ENCODE measurements at regions not wholly inside any gene's neighbourhood (a gene's known extent, or its start where the extent isn't known, plus 50 kb on each side); places are given as distances from the start of the nearest gene placed in this dataset.

- TF ChIP-seq, protein P1, sequence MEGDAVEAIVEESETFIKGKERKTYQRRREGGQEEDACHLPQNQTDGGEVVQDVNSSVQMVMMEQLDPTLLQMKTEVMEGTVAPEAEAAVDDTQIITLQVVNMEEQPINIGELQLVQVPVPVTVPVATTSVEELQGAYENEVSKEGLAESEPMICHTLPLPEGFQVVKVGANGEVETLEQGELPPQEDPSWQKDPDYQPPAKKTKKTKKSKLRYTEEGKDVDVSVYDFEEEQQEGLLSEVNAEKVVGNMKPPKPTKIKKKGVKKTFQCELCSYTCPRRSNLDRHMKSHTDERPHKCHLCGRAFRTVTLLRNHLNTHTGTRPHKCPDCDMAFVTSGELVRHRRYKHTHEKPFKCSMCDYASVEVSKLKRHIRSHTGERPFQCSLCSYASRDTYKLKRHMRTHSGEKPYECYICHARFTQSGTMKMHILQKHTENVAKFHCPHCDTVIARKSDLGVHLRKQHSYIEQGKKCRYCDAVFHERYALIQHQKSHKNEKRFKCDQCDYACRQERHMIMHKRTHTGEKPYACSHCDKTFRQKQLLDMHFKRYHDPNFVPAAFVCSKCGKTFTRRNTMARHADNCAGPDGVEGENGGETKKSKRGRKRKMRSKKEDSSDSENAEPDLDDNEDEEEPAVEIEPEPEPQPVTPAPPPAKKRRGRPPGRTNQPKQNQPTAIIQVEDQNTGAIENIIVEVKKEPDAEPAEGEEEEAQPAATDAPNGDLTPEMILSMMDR (IDR thresholded peaks at IDR 0.05) = no peak
- no peak overlapping the region for H3K9ac ChIP-seq
- no peaks in the 10 kb centered on the region for H3K79me2 ChIP-seq
- H3K36me3 ChIP-seq (ENCODE audit: control insufficient read depth, insufficient read depth, low read length) = no peaks in the 10 kb centered on the region
- no peak overlapping the region for H3K4me2 ChIP-seq (ENCODE audit: low read length)
- no peaks in the 10 kb centered on the region for H3K4me1 ChIP-seq
- no peaks in the 10 kb centered on the region for H3K27me3 ChIP-seq (ENCODE audit: control insufficient read depth, insufficient read depth, low read length)
- H3K27ac ChIP-seq = no peak overlapping the region
- no peaks in the 10 kb centered on the region for H3K9me3 ChIP-seq (ENCODE audit: control insufficient read depth, low read length)
- no peak overlapping the region for H2AFZ ChIP-seq
- no peak overlapping the region for H3K4me3 ChIP-seq (ENCODE audit: low read depth, low read length)
Measured at GRCh38 chr21:41624674-41625310, 116.8 kb upstream of the TMPRSS2 start.

GRCh38 chr21:41623945-41624344, 116.0 kb upstream of the TMPRSS2 start:
- H3K9ac ChIP-seq = no peak overlapping the region
- no peaks in the 10 kb centered on the region for H3K27me3 ChIP-seq (ENCODE audit: control insufficient read depth, insufficient read depth, low read length)
- no peak overlapping the region for H3K27ac ChIP-seq
- no peaks in the 10 kb centered on the region for H3K79me2 ChIP-seq
- no peaks in the 10 kb centered on the region for H3K36me3 ChIP-seq (ENCODE audit: control insufficient read depth, insufficient read depth, low read length)
- no peaks in the 10 kb centered on the region for H3K4me1 ChIP-seq
- H2AFZ ChIP-seq = no peak overlapping the region
- TF ChIP-seq, protein P1 (IDR thresholded peaks at IDR 0.05) = no peak
- no peaks in the 10 kb centered on the region for H3K9me3 ChIP-seq (ENCODE audit: control insufficient read depth, low read length)
- no peak overlapping the region for H3K4me3 ChIP-seq (ENCODE audit: low read depth, low read length)
- no peak overlapping the region for H3K4me2 ChIP-seq (ENCODE audit: low read length)

GRCh38 chr21:41622831-41623548, 115.0 kb upstream of the TMPRSS2 start:
- Histone ChIP-seq H3K9me3 (ENCODE audit: control insufficient read depth, low read length) (no peaks in the 10 kb centered on the region), H3K4me1 (no peaks in the 10 kb centered on the region), H3K79me2 (no peaks in the 10 kb centered on the region), H3K4me3 (ENCODE audit: low read depth, low read length) (no peak overlapping the region), H3K27me3 (ENCODE audit: control insufficient read depth, insufficient read depth, low read length) (no peaks in the 10 kb centered on the region), H3K4me2 (ENCODE audit: low read length) (no peak overlapping the region), H3K36me3 (ENCODE audit: control insufficient read depth, insufficient read depth, low read length) (no peaks in the 10 kb centered on the region), H2AFZ (no peak overlapping the region), H3K27ac (no peak overlapping the region), H3K9ac (no peak overlapping the region)
- TF ChIP-seq, protein P1 (IDR thresholded peaks at IDR 0.05) = no peak

- H3K9me3 ChIP-seq (ENCODE audit: control insufficient read depth, low read length) = no peaks in the 10 kb centered on the region
- no peak overlapping the region for H3K4me3 ChIP-seq (ENCODE audit: low read depth, low read length)
- H3K79me2 ChIP-seq = no peaks in the 10 kb centered on the region
- TF ChIP-seq, protein P1 (IDR thresholded peaks at IDR 0.05) = no peak
- H3K27ac ChIP-seq = no peak overlapping the region
- no peaks in the 10 kb centered on the region for H3K36me3 ChIP-seq (ENCODE audit: control insufficient read depth, insufficient read depth, low read length)
- no peak overlapping the region for H3K4me2 ChIP-seq (ENCODE audit: low read length)
- H2AFZ ChIP-seq = no peak overlapping the region
- H3K9ac ChIP-seq = no peak overlapping the region
- H3K4me1 ChIP-seq = no peaks in the 10 kb centered on the region
- no peaks in the 10 kb centered on the region for H3K27me3 ChIP-seq (ENCODE audit: control insufficient read depth, insufficient read depth, low read length)
Measured at GRCh38 chr21:41622201-41622600, 114.2 kb upstream of the TMPRSS2 start.

All from parathyroid adenoma (tissue), 2 donors.